IMR-90 (cell line): ENCODE measurements at regions not wholly inside any gene's neighbourhood (a gene's known extent, or its start where the extent isn't known, plus 50 kb on each side); places are given as distances from the start of the nearest gene placed in this dataset.

Experiments used
- ATAC-seq: fragments of 200-7000 bp; cut with Tn5 transposase; 2 replicates; pipeline ENCODE4 v1.9.1; 2020; ENCODE audit warnings: low read depth, mild to moderate bottlenecking, moderate library complexity
- BruUV-seq: library from RNA; stranded (reverse); fragments of 400-500 nt; replicated peaks from 2 replicates; lab custom pipeline; 2021; lab: Mats Ljungman, UMichigan
- CTCF ChIA-PET: fragments of 300-600 bp; formaldehyde crosslinking; extraction: SDS; loops from one replicate; lab custom pipeline; 2021; ENCODE audit warnings: antibody characterized with exemption; lab: Yijun Ruan, JAX
- POLR2A ChIA-PET: fragments of 300-600 bp; sonication (Branson Sonifier 250); formaldehyde crosslinking; loops from one replicate; lab custom pipeline; 2022; ENCODE audit warnings: antibody characterized with exemption; ENCODE audit not compliant: unreplicated experiment; lab: Charles Lee
- DNase-seq: peaks from one replicate; pipeline ENCODE4 v3.0.0; 2013
- H2AFZ ChIP-seq: replicated peaks from 2 replicates; pipeline ENCODE3; 2013; ENCODE audit warnings: low read length, mild to moderate bottlenecking; ENCODE audit not compliant: poor library complexity
- H2AK5ac ChIP-seq: 2 replicates; pipeline ENCODE4 v1.6.1; 2013; ENCODE audit warnings: low read depth, low read length, inconsistent platforms
- H2AK9ac ChIP-seq: replicated peaks from 2 replicates; pipeline ENCODE3; 2013; ENCODE audit warnings: mild to moderate bottlenecking, low read depth, low read length, moderate library complexity; ENCODE audit not compliant: poor library complexity
- H2BK120ac ChIP-seq: 2 replicates; pipeline ENCODE4 v1.6.1; 2013; ENCODE audit warnings: low read depth, low read length, inconsistent platforms
- H2BK15ac ChIP-seq: 3 replicates; pipeline ENCODE4 v1.6.1; 2013; ENCODE audit warnings: low read depth, low read length, inconsistent platforms
- H2BK20ac ChIP-seq: 2 replicates; pipeline ENCODE4 v1.6.1; 2013; ENCODE audit warnings: low read depth, mild to moderate bottlenecking, inconsistent platforms, low read length, moderate library complexity
- H2BK5ac ChIP-seq: 2 replicates; pipeline ENCODE4 v1.6.1; 2013; ENCODE audit warnings: mild to moderate bottlenecking, low read depth, low read length, inconsistent platforms; ENCODE audit not compliant: poor library complexity, severe bottlenecking
- H3K14ac ChIP-seq: replicated peaks from 2 replicates; pipeline ENCODE4 v1.6.1; 2013; ENCODE audit warnings: low read depth, low read length, inconsistent platforms
- H3K18ac ChIP-seq: 2 replicates; pipeline ENCODE4 v1.6.1; 2013; ENCODE audit warnings: low read depth, low read length, control low read depth
- H3K23ac ChIP-seq: 2 replicates; pipeline ENCODE4 v1.6.1; 2013; ENCODE audit warnings: low read depth, low read length, inconsistent platforms
- H3K27ac ChIP-seq: 2 replicates; pipeline ENCODE4 v1.5.1; 2013; ENCODE audit warnings: mild to moderate bottlenecking, control low read depth, low read length; ENCODE audit not compliant: insufficient read depth
- H3K27me3 ChIP-seq: 2 replicates; pipeline ENCODE4 v1.6.1; 2013; ENCODE audit warnings: low read length; ENCODE audit not compliant: control insufficient read depth, insufficient read depth
- H3K36me3 ChIP-seq: 2 replicates; pipeline ENCODE4 v1.6.1; 2013; ENCODE audit warnings: low read length, mixed read lengths; ENCODE audit not compliant: control insufficient read depth, insufficient read depth
- H3K4ac ChIP-seq: 2 replicates; pipeline ENCODE4 v1.6.1; 2013; ENCODE audit warnings: low read depth, low read length, inconsistent platforms
- H3K4me1 ChIP-seq: 2 replicates; pipeline ENCODE4 v1.6.1; 2013; ENCODE audit warnings: low read length, mixed read lengths; ENCODE audit not compliant: control insufficient read depth, insufficient read depth
- H3K4me2 ChIP-seq: 2 replicates; pipeline ENCODE4 v1.6.1; 2013; ENCODE audit warnings: low read depth, mild to moderate bottlenecking, control low read depth, low read length, moderate library complexity
- H3K4me3 ChIP-seq: 2 replicates; pipeline ENCODE4 v1.5.1; 2013; ENCODE audit warnings: low read depth, mild to moderate bottlenecking, control low read depth, low read length, moderate library complexity; ENCODE audit not compliant: insufficient read depth
- H3K56ac ChIP-seq: 2 replicates; pipeline ENCODE4 v1.6.1; 2013; ENCODE audit warnings: low read length, inconsistent platforms; ENCODE audit not compliant: insufficient read depth; ENCODE audit errors: extremely low read depth
- H3K79me1 ChIP-seq, 2 experiments: 2 replicates each; pipeline ENCODE4 v1.6.1; 2013; ENCODE audit warnings: low read length in 2 of 2, inconsistent platforms in 1 of 2, low read depth in 1 of 2
- H3K9ac ChIP-seq: 2 replicates; pipeline ENCODE4 v1.6.1; 2013; ENCODE audit warnings: low read depth, low read length, control low read depth
- H3K9me1 ChIP-seq: 2 replicates; pipeline ENCODE4 v1.6.1; 2013; ENCODE audit warnings: low read length, inconsistent platforms; ENCODE audit not compliant: insufficient read depth
- H3K9me3 ChIP-seq: 2 replicates; pipeline ENCODE4 v1.6.1; 2013; ENCODE audit warnings: low read length; ENCODE audit not compliant: control insufficient read depth, insufficient read depth
- H4K20me1 ChIP-seq: 2 replicates; pipeline ENCODE4 v1.6.1; 2013; ENCODE audit warnings: low read length, inconsistent platforms; ENCODE audit not compliant: insufficient read depth
- H4K5ac ChIP-seq: 2 replicates; pipeline ENCODE4 v1.6.1; 2013; ENCODE audit warnings: mild to moderate bottlenecking, low read depth, low read length, control low read depth
- H4K8ac ChIP-seq, 2 experiments: 2 replicates each; pipeline ENCODE4 v1.6.1; 2013; ENCODE audit warnings: low read depth in 2 of 2, low read length in 2 of 2, control low read depth in 1 of 2, inconsistent platforms in 1 of 2
- H4K91ac ChIP-seq: 2 replicates; pipeline ENCODE4 v1.6.1; 2013; ENCODE audit warnings: low read depth, low read length, inconsistent platforms; ENCODE audit not compliant: insufficient read depth
- BHLHE40 ChIP-seq: fragments of 150-350 bp; IDR thresholded peaks from 2 replicates; pipeline ENCODE4 v1.6.1; 2016; ENCODE audit warnings: mild to moderate bottlenecking, low read depth, low read length
- CEBPB ChIP-seq: IDR thresholded peaks from 2 replicates; pipeline ENCODE4 v1.6.1; 2012; ENCODE audit warnings: low read depth, low read length, improper control_type of control experiment
- CHD1 ChIP-seq: IDR thresholded peaks from 2 replicates; pipeline ENCODE4 v1.6.1; 2012; ENCODE audit warnings: low read depth, low read length, improper control_type of control experiment
- FOS ChIP-seq: fragments of 150-350 bp; IDR thresholded peaks from 2 replicates; pipeline ENCODE4 v1.6.1; 2016; ENCODE audit warnings: low read depth, low read length
- MAFK ChIP-seq: IDR thresholded peaks from 2 replicates; pipeline ENCODE4 v1.6.1; 2012; ENCODE audit warnings: low read depth, low read length, improper control_type of control experiment
- MAZ ChIP-seq: IDR thresholded peaks from 2 replicates; pipeline ENCODE4 v1.6.1; 2012; ENCODE audit warnings: low read depth, mild to moderate bottlenecking, low read length, improper control_type of control experiment, moderate library complexity, borderline replicate concordance
- MXI1 ChIP-seq: IDR thresholded peaks from 2 replicates; pipeline ENCODE4 v1.6.1; 2012; ENCODE audit warnings: low read depth, mild to moderate bottlenecking, low read length, moderate library complexity, borderline replicate concordance
- NFE2L2 ChIP-seq: fragments of 150-350 bp; IDR thresholded peaks from 2 replicates; pipeline ENCODE4 v1.6.1; 2016; ENCODE audit warnings: low read depth, mild to moderate bottlenecking, low read length
- POLR2A ChIP-seq: IDR thresholded peaks from 2 replicates; pipeline ENCODE4 v1.6.1; 2012; ENCODE audit warnings: mild to moderate bottlenecking, low read depth, low read length
- RAD21 ChIP-seq: IDR thresholded peaks from 2 replicates; pipeline ENCODE4 v1.6.1; 2012; ENCODE audit warnings: low read length, improper control_type of control experiment
- RCOR1 ChIP-seq: IDR thresholded peaks from 2 replicates; pipeline ENCODE4 v1.6.1; 2012; ENCODE audit warnings: mild to moderate bottlenecking, low read length, improper control_type of control experiment; ENCODE audit not compliant: insufficient replicate concordance
- RFX5 ChIP-seq: IDR thresholded peaks from 2 replicates; pipeline ENCODE4 v1.8.0; 2012; ENCODE audit warnings: low read depth, mild to moderate bottlenecking, low read length, moderate library complexity
- SMC3 ChIP-seq: fragments of 150-350 bp; IDR thresholded peaks from 2 replicates; pipeline ENCODE4 v1.6.1; 2016; ENCODE audit warnings: low read depth, mild to moderate bottlenecking, antibody characterized with exemption, low read length, moderate library complexity
- WGBS, 2 experiments: methylation state at CpG; one replicate each; pipeline versions ENCODE4 v1.1.5 to v1.1.7; 2013; ENCODE audit warnings: missing lambda C conversion rate in 2 of 2; ENCODE audit not compliant: insufficient read length in 1 of 2; ENCODE audit errors: extremely low coverage in 2 of 2; 5-methylcytosine and 5-hydroxymethylcytosine counted together
- dilution Hi-C: fragments of 300-500 bp; cut with HindIII; formaldehyde crosslinking; loops from one replicate; pipeline ENCODE4 v1.14.3; 2018; ENCODE audit warnings: low sequenced_read_pairs; ENCODE audit not compliant: unreplicated experiment
- in situ Hi-C: fragments of 300-500 bp; cut with MboI; formaldehyde crosslinking; loops from 3 replicates; pipeline ENCODE4 v1.14.3; 2019; ENCODE audit warnings: low sequenced_read_pairs, inconsistent platforms, mixed read lengths
- intact Hi-C: fragments of 100-400 bp; cut with micrococcal nuclease; formaldehyde crosslinking; loops from 2 replicates; pipeline ENCODE4 v1.10.0; 2022
- TF ChIP-seq, protein P1 (sequence below): fragments of 150-350 bp; IDR thresholded peaks from 2 replicates; pipeline ENCODE4 v1.6.1; 2016; ENCODE audit warnings: low read depth, mild to moderate bottlenecking, low read length, moderate library complexity, borderline replicate concordance
- TF ChIP-seq, protein P2 (sequence below): fragments of 150-350 bp; IDR thresholded peaks from 2 replicates; pipeline ENCODE4 v1.6.1; 2017; ENCODE audit warnings: mild to moderate bottlenecking, antibody characterized with exemption, low read length, low read depth
- TF ChIP-seq, protein P3 (sequence below): conservative IDR thresholded peaks from 2 replicates; pipeline ENCODE4 v1.5.1; 2012; ENCODE audit warnings: mild to moderate bottlenecking, low read depth, low read length, improper control_type of control experiment

DNA sequence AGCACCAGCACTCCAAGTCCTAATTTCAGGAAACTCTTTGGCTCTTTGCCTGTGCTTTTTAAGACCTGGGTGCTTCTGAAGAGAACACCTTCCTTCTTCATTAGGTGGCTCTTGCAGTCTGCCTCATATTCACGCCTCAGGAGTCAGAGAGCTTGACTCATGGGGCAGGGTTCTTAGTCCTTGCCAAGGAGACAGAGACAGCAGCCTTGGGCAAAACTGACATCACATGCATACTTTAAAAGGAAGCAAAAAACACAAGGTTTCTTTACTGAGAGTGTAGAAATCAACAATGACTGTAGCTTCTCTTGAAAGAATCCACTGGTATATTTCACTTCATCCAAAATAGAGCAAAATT is 780.6 kb downstream of the INHBA start:
- Histone ChIP-seq H3K23ac (peak overlapping the region; percentile 55), H2AK9ac (no peak overlapping the region), H3K4me3 (no peak overlapping the region), H3K14ac (peak overlapping the region; percentile 73), H2AFZ (peak overlapping the region; percentile 47), H4K5ac (peak overlapping the region; percentile 61; the same call in 1 of the 2 replicates), H4K20me1 (no peaks in the 10 kb centered on the region), H3K9me1 (peaks cover 7% of the 10 kb centered on the region), H4K91ac (peak overlapping the region; percentile 63), H4K8ac (peak overlapping the region; percentile 29 to 52; a peak in 3 of 4 replicates), H2BK20ac (peak overlapping the region; percentile 64), H3K9ac (no peak overlapping the region), H3K4me2 (peak overlapping the region; percentile 26; the same call in 1 of the 2 replicates), H3K18ac (peak overlapping the region; percentile 83; the same call in 1 of the 2 replicates), H3K36me3 (no peaks in the 10 kb centered on the region), H2BK15ac (peak overlapping the region; percentile 73), H3K56ac (0 out of 2 replicates have a peak overlapping the region, but pooled peaks have one; percentile 16), H3K4ac (peak overlapping the region; percentile 73), H2AK5ac (peak overlapping the region; percentile 80; the same call in 1 of the 2 replicates), H3K4me1 (peaks cover 15% of the 10 kb centered on the region), H2BK5ac (peak overlapping the region; percentile 37), H3K9me3 (peaks cover 3% of the 10 kb centered on the region), H3K27ac (no peak overlapping the region), H3K27me3 (no peaks in the 10 kb centered on the region), H3K79me1 (0 out of 4 replicates have a peak, but pooled peaks cover 0 to 4% of the 10 kb centered on the region in 2 experiments), H2BK120ac (peak overlapping the region; percentile 69)
- BruUV-seq, result no TSS peak
- DNase-seq, result peak; percentile 73
- dilution Hi-C loops, result no loop called here
- intact Hi-C loops, result no loop called here
- in situ Hi-C loops, result no loop called here
- TF ChIP-seq, protein P1, sequence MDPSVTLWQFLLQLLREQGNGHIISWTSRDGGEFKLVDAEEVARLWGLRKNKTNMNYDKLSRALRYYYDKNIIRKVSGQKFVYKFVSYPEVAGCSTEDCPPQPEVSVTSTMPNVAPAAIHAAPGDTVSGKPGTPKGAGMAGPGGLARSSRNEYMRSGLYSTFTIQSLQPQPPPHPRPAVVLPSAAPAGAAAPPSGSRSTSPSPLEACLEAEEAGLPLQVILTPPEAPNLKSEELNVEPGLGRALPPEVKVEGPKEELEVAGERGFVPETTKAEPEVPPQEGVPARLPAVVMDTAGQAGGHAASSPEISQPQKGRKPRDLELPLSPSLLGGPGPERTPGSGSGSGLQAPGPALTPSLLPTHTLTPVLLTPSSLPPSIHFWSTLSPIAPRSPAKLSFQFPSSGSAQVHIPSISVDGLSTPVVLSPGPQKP, result no peak
- TF ChIP-seq SMC3 (no peak), NFE2L2 (no peak), MAFK (no peak), RAD21 (no peak), CEBPB (no peak), RFX5 (no peak), BHLHE40 (no peak), FOS (no peak), RCOR1 (no peak), POLR2A (no peak), MXI1 (no peak), MAZ (no peak), CHD1 (no peak)
- TF ChIP-seq, protein P2, sequence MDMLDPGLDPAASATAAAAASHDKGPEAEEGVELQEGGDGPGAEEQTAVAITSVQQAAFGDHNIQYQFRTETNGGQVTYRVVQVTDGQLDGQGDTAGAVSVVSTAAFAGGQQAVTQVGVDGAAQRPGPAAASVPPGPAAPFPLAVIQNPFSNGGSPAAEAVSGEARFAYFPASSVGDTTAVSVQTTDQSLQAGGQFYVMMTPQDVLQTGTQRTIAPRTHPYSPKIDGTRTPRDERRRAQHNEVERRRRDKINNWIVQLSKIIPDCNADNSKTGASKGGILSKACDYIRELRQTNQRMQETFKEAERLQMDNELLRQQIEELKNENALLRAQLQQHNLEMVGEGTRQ, result no peak
- TF ChIP-seq, protein P3, sequence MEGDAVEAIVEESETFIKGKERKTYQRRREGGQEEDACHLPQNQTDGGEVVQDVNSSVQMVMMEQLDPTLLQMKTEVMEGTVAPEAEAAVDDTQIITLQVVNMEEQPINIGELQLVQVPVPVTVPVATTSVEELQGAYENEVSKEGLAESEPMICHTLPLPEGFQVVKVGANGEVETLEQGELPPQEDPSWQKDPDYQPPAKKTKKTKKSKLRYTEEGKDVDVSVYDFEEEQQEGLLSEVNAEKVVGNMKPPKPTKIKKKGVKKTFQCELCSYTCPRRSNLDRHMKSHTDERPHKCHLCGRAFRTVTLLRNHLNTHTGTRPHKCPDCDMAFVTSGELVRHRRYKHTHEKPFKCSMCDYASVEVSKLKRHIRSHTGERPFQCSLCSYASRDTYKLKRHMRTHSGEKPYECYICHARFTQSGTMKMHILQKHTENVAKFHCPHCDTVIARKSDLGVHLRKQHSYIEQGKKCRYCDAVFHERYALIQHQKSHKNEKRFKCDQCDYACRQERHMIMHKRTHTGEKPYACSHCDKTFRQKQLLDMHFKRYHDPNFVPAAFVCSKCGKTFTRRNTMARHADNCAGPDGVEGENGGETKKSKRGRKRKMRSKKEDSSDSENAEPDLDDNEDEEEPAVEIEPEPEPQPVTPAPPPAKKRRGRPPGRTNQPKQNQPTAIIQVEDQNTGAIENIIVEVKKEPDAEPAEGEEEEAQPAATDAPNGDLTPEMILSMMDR, result no peak
- ChIA-PET CTCF (interaction anchor here (0.8 kb wide), 1 partner anchor 780 kb away, joined by 4 read pairs; the partner anchor contains the start of gene INHBA), POLR2A (no interaction called here)
- 83% methylated on average over 1 of the region's 1 CpG; no CpG with 5 or more reads in 1 of the 2 experiments for WGBS, 2 experiments
- ATAC-seq, result peak; percentile 33
